ENCODE measurements at regions not wholly inside any gene's neighbourhood (a gene's known extent, or its start where the extent isn't known, plus 50 kb on each side); places are given as distances from the start of the nearest gene placed in this dataset.

GRCh38 chr3:22315925-22316324 is 564.9 kb upstream of the ZNF385D start:
- H2BK120ac ChIP-seq (ENCODE audit: low read depth, low read length, poor library complexity, severe bottlenecking), result no peak overlapping the region
- no peaks in the 10 kb centered on the region for H3K79me1 ChIP-seq (ENCODE audit: insufficient read depth, low read depth, low read length, poor library complexity, severe bottlenecking)
- H2BK12ac ChIP-seq (ENCODE audit: insufficient read length, low read depth, low read length), result no peak overlapping the region
- H4K5ac ChIP-seq (ENCODE audit: insufficient read length, low read depth, low read length), result no peak overlapping the region
- no peak overlapping the region for H3K4me3 Mint-ChIP-seq
- no peaks in the 10 kb centered on the region for H3K4me1 Mint-ChIP-seq
- no peak overlapping the region for H3K27ac ChIP-seq (ENCODE audit: insufficient read length, low read depth, low read length)
- H3K23ac ChIP-seq (ENCODE audit: insufficient read length, low read depth, low read length), result no peak overlapping the region
- no peak overlapping the region for H3K14ac ChIP-seq (ENCODE audit: insufficient read depth, low read length)
- H3T11ph ChIP-seq (ENCODE audit: low read length), result no peak overlapping the region
- no peak for DNase-seq
- no peak overlapping the region for H3K18ac ChIP-seq (ENCODE audit: insufficient read length, low read depth, low read length)
- no peaks in the 10 kb centered on the region for H4K20me1 ChIP-seq (ENCODE audit: control insufficient read depth, insufficient read depth, insufficient read length)
- H3K36me3 Mint-ChIP-seq (ENCODE audit: insufficient read depth in 1 of 3, low read depth in 3 of 3), result no peaks in the 10 kb centered on the region
- no peak overlapping the region for H2BK15ac ChIP-seq (ENCODE audit: low read depth, low read length)
- whole genome bisulfite sequencing (ENCODE audit: extremely low coverage, insufficient read length, low lambda C conversion rate), result no CpG with 5 or more reads among the region's 1 CpG
- H3K27me3 Mint-ChIP-seq (ENCODE audit: low read depth), result no peaks in the 10 kb centered on the region; the same call in 1 of the 2 replicates
- no peaks in the 10 kb centered on the region for H3K9me3 ChIP-seq (ENCODE audit: control insufficient read depth, low read depth, low read length)
- no peak overlapping the region for H2BK5ac ChIP-seq (ENCODE audit: insufficient read length, low read length)
- H3K27ac Mint-ChIP-seq, result no peak overlapping the region
- no peaks in the 10 kb centered on the region for H3K79me2 ChIP-seq (ENCODE audit: insufficient read depth, low read length)
- H3K9ac ChIP-seq (ENCODE audit: extremely low read depth, insufficient read length, low read length), result no peak overlapping the region
- no peaks in the 10 kb centered on the region for H3K4me1 ChIP-seq (ENCODE audit: insufficient read depth, low read length)
- H3K27me3 ChIP-seq (ENCODE audit: insufficient read depth, low read length), result no peaks in the 10 kb centered on the region
- H3K9me3 Mint-ChIP-seq, result no peaks in the 10 kb centered on the region
- H3K4ac ChIP-seq (ENCODE audit: low read depth, low read length), result no peak overlapping the region
- no peak for TF ChIP-seq CTCF (conservative IDR thresholded peaks at IDR 0.05)
- no peak overlapping the region for H3K56ac ChIP-seq (ENCODE audit: insufficient read length, low read depth, low read length)
- H3K4me2 ChIP-seq (ENCODE audit: insufficient read depth, insufficient read length, low read length), result no peak overlapping the region
- no peak overlapping the region for H2AFZ ChIP-seq (ENCODE audit: low read length)
- H4K8ac ChIP-seq (replicated peaks; ENCODE audit: insufficient read length, low read depth, low read length), result no peak overlapping the region
- no peak overlapping the region for H4K91ac ChIP-seq (ENCODE audit: insufficient read length, low read depth, low read length)
- no peak overlapping the region for H2AK5ac ChIP-seq (ENCODE audit: insufficient read length, low read length)
- H3K23me2 ChIP-seq (ENCODE audit: insufficient read length, low read depth, low read length, poor library complexity, severe bottlenecking), result no peaks in the 10 kb centered on the region
- no peak overlapping the region for H2BK20ac ChIP-seq (ENCODE audit: low read depth, low read length, poor library complexity, severe bottlenecking)
